B cell (primary cell): ENCODE measurements at regions not wholly inside any gene's neighbourhood (a gene's known extent, or its start where the extent isn't known, plus 50 kb on each side); places are given as distances from the start of the nearest gene placed in this dataset.

ENCODE experiments used
- EZH2 ChIP-seq: IDR thresholded peaks from 2 replicates; pipeline ENCODE4 v1.6.1; 2012; ENCODE audit warnings: borderline replicate concordance, low read depth, mild to moderate bottlenecking, moderate library complexity, low read length; ENCODE audit not compliant: insufficient read depth, poor library complexity, severe bottlenecking
- TF ChIP-seq, protein P1 (sequence below): fragments of 200-600 bp; IDR thresholded peaks from one replicate; pipeline ENCODE4 v1.8.0; 2022; ENCODE audit warnings: antibody characterized with exemption, mild to moderate bottlenecking

DNA sequence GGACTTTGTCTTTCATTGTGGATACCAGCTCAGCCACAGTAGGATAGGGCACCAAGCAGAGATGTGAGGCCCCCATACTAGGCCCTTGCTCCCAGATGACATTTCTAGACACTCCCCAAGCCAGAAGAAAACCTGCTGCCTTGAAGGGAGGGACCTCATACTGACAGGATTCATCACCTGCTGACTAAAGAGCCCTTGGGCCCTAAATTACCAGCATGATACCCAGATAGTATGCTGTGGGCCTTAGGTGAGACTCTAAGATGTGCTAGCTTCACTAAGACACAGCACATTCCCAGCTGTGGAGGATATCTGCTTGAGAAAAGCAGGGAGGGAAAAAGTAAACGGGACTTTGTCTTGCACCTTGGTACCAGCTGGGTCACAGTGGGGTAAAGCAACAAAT lies 324.0 kb downstream of the TBL1XR1 start:
- TF ChIP-seq, protein P1, sequence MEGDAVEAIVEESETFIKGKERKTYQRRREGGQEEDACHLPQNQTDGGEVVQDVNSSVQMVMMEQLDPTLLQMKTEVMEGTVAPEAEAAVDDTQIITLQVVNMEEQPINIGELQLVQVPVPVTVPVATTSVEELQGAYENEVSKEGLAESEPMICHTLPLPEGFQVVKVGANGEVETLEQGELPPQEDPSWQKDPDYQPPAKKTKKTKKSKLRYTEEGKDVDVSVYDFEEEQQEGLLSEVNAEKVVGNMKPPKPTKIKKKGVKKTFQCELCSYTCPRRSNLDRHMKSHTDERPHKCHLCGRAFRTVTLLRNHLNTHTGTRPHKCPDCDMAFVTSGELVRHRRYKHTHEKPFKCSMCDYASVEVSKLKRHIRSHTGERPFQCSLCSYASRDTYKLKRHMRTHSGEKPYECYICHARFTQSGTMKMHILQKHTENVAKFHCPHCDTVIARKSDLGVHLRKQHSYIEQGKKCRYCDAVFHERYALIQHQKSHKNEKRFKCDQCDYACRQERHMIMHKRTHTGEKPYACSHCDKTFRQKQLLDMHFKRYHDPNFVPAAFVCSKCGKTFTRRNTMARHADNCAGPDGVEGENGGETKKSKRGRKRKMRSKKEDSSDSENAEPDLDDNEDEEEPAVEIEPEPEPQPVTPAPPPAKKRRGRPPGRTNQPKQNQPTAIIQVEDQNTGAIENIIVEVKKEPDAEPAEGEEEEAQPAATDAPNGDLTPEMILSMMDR = no peak
- no peak for TF ChIP-seq EZH2
